ENCODE measurements at regions not wholly inside any gene's neighbourhood (a gene's known extent, or its start where the extent isn't known, plus 50 kb on each side); places are given as distances from the start of the nearest gene placed in this dataset.
A peak's percentile ranks its signal among the peaks of the same experiment; 100 is the strongest.

DNA sequence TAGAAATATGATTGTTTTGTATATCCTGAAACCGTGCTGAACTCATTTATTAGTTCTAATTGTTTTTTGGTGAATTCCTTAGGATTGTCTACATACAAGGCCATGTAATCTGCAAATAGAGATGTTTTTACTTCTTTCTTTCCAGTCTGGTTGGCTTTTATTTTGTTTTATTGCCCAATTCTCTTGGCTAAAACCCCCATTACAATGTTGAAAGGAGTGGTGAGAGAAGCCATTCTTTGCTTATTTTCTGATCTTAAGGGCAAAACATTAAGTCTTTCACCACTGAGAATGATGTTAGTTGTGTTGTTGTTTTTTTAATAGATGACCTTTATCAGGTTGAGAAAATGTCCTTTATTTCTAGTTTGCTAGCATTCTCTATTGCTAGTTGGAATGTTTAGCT is 157.3 kb downstream of the NTMT2 start:
- TF ChIP-seq CTCF (IDR thresholded peaks at IDR 0.05; ENCODE audit: low read depth, low read length) = no peak
- no peak for DNase-seq (ENCODE audit: extremely low read depth, low read depth)

GRCh38 chr1:170305777-170306512 is 160.2 kb downstream of the NTMT2 start:
- DNase-seq (ENCODE audit: extremely low read depth, low read depth) = no peak

GRCh38 chr1:170306513-170306910 is 160.8 kb downstream of the NTMT2 start:
- no peak for TF ChIP-seq CTCF (IDR thresholded peaks at IDR 0.05; ENCODE audit: low read depth, low read length)
- DNase-seq (ENCODE audit: extremely low read depth, low read depth) = no peak

More at GRCh38 chr1:170305777-170306512, 160.2 kb downstream of the NTMT2 start:
- TF ChIP-seq CTCF (IDR thresholded peaks at IDR 0.05; ENCODE audit: low read depth, low read length) = no peak

DNA sequence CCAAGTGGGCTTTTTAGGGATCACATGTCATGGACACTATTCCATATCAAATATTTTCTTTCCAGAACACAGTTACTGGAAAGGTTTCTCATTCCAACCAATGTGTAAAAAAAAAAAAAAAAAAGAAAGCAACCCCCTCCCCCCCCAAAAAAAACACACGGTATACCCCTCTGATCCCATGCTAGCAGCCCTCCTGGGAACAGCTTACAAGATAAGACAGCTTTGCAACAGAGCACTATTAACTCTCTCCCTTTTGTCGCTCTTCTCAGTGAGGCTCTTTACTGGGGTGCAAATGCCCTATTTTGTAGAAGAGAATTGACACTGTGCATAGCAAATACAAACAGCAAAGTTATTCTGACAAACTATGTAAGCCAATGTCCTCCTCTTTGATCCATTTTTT is 161.2 kb downstream of the NTMT2 start:
- no peak for TF ChIP-seq CTCF (IDR thresholded peaks at IDR 0.05; ENCODE audit: low read depth, low read length)
- no peak for DNase-seq (ENCODE audit: extremely low read depth, low read depth)

GRCh38 chr1:170307426-170307825 is 161.7 kb downstream of the NTMT2 start:
- no peak for TF ChIP-seq CTCF (IDR thresholded peaks at IDR 0.05; ENCODE audit: low read depth, low read length)
- DNase-seq (ENCODE audit: extremely low read depth, low read depth) = no peak

DNA sequence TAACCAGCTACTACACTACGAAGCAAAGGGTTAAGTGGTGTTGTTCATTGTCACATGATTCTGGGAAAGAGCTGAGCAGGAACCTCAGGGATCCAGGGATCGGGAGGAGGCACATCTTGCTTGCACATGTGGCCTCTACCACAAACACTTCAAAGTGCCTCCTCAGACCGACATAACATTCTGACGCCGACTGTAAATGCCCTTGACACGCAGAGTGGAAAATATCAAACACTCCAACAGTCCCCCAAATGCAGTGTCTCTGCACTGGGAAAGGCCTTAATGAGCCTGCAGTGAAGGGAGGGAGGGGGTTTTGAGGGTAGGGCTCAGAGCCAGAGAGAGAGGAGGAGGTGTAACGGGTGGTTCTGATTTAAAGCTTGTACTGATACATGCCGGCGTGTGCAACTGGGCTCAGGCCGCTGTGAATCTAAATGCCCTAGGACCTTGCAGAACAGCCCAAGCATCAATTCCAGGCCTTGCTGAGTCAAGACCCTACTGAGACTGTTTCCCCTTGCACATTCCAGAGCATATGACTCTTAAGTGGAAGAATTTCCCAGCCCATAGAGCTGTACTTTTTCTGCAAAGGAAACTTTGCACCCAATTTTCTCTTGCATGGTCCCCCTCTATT is 163.7 kb downstream of the NTMT2 start:
- peak; percentile 85 for DNase-seq (ENCODE audit: extremely low read depth, low read depth)
- no peak for TF ChIP-seq CTCF (IDR thresholded peaks at IDR 0.05; ENCODE audit: low read depth, low read length)

DNA sequence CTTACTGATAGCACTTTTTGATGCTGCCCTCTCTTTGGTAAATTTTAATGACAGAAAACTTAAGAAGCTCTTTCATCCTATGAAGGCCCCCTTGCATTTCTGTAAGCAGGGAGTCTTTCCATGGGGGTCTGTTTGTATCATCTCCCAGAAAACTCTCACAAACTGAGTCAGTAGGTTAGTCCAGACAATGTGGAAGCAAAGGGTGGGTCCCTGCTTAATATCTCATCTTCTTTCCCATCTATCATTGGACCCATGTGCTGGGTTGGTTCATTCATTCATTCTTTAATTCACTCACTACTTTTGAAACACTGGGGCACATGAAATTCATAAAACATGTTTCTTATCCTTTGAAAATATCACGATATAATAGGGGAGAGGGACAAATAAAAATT is 164.3 kb downstream of the NTMT2 start:
- no peak for DNase-seq (ENCODE audit: extremely low read depth, low read depth)
- no peak for TF ChIP-seq CTCF (IDR thresholded peaks at IDR 0.05; ENCODE audit: low read depth, low read length)
